CD4-positive, alpha-beta T cell treated with Interleukin-4 for 1 hour (primary cell): ENCODE measurements at regions not wholly inside any gene's neighbourhood (a gene's known extent, or its start where the extent isn't known, plus 50 kb on each side); places are given as distances from the start of the nearest gene placed in this dataset.
"Not testable (repeated sequence)": the region's sequence is repeated elsewhere in the genome, so short reads cannot be mapped to it uniquely, and the experiment has no call there.

ENCODE experiments used
- DNase-seq, 2 donors: peaks; one replicate each; pipeline ENCODE4 v3.0.0-alpha.2; 2020 to 2022

DNA sequence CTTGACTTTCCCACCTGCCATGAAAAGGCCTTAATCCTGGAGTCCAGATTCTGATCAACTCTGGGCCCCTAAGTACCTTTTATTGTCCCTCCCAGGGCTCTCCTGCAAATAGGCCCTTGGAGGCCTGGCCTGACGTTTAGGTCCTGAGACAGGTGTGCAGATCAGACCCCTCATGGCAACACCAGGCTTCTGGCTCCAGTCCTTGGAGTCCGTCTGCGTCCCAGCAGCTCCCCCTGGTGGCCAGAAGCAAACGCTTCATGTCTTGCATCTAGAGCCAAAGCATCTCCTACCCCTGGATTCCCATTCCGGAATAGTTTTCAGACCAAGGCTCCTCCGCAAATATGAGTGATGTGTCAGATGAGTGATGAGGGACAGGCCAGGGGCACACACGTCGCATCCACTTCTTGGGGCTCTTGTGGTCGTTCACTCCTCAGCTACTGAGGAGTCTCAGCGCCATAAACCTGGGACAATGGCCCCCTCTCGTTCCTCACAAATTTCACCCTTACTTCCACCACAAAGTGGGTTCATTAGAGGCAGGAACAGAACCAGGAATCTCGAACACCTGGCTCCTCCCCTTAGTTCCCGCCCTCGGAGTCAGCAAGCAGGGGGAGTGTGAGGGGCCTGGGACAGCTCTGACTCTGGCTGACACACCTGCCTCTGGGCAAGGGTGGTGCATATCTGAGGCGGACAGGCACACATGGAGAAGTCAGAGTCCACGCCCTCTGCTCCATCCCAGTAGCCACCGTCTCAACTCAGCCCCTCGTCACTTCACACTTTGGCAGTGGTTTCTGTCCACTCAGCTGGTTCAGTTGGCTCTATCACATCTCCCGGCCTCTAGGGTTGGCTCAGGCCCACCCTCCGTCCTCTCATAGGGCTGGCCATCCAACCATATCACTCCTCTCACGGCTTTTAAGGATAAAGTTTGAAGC lies 77.9 kb upstream of the PWP1 start:
- DNase-seq: peak; percentile 74 to 77

GRCh38 chr12:107608779-107609178 lies 76.8 kb upstream of the PWP1 start:
- DNase-seq: not testable (repeated sequence)

- DNase-seq: no peak
Measured at GRCh38 chr12:107610021-107610859, 75.4 kb upstream of the PWP1 start.

GRCh38 chr12:107612508-107612907 lies 73.1 kb upstream of the PWP1 start:
- no peak for DNase-seq

GRCh38 chr12:107616941-107617340 lies 68.7 kb upstream of the PWP1 start:
- no peak for DNase-seq

GRCh38 chr12:107618106-107618505 lies 67.5 kb upstream of the PWP1 start:
- DNase-seq: no peak

DNA sequence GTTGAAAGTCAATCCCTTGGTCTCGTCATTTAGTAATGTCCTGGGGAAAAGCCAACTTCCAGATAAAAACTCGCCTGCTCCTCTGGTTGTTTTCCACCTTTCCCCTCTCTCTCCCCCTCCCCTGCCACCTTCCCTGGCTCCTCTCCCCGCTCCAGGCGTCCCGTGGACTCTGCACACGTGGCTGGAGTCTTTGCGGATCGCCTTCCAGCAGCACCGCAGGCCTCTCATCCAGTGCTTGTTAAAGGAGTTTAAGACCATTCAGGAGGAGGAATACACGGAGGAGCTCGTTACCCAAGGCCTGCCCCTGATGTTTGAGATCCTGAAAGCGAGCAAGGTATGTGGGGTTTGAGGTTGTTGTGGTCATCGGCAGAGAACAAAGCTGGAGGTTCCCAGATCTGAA lies 65.8 kb upstream of the PWP1 start:
- no peak for DNase-seq

DNA sequence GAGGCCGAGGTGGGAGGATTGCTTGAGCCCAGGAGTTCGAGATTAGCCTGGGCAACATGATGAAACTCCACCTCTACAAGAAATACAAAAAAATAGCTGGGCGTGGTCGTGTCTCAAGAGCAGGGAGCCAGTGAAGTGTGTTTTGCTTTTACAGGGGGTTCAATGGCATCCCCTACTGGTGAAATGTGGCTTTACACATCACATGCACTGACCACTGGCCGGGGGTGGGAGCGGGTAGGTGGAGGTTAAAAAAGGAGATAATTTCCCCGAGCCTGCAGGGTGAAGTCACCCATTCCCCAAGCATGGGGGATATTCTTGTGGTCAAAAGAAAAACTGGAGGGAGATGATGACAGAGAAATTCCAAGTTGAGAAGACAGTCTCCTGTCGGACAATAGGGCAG lies 63.6 kb upstream of the PWP1 start:
- DNase-seq: no peak

- no peak for DNase-seq
Measured at GRCh38 chr12:107624493-107624892, 61.1 kb upstream of the PWP1 start.

DNA sequence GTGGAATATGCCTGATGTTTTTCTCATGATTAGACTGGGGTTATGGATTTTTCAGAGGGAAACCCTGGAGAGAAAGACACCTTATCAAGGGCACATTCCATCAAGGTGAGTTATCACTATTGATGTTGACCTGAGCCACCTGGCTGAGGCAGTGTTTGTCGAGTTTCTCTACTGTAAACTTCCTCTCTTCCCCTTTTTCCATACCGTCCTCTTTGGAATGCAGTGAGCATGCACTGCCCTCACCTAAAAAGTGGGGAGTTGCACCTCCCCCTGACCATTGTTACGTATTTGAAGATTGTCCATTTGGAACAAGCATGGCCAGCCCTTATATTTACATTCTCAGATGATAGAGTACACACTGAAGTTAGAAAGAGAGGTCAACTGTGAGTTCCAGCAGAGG lies 53.9 kb upstream of the PWP1 start:
- no peak for DNase-seq

DNA sequence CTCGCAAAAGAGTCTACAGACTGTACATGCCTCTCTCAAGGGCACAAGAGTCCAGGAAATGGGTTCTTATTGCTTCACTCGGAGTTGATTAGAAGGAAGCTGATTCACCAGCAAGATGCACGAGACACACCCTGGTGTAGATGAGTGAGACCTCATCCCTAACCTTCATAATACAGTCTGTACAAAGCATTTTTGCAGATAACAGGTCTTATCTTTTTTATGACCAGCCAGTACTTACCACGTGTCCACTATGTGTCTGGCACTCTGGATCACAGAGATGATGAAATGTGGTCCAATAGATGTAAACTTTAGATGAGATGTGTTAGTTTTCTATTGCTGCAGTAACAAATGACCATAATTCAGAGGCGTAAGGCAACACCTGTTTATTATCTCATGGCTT lies 53.4 kb upstream of the PWP1 start:
- no peak for DNase-seq

DNA sequence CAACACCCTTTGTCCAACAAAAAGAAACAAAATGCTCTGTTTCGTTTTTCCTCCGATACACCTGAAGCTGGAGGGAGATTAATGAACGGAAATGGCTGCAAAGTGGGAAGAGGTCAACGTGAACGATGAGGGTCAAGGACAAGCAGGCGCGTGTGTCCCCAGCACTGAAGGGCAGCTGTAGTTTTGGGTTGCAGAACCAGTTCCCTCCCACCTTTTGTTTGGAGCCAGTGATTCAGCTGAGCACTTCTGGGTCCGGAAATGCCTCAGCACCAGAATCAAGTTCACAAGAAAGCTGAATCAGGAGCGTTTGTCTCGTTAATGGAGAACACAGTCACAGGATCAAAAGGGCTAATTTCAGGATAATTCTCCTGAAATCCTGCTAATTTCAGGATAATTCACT lies 51.1 kb upstream of the PWP1 start:
- DNase-seq: no peak

DNA sequence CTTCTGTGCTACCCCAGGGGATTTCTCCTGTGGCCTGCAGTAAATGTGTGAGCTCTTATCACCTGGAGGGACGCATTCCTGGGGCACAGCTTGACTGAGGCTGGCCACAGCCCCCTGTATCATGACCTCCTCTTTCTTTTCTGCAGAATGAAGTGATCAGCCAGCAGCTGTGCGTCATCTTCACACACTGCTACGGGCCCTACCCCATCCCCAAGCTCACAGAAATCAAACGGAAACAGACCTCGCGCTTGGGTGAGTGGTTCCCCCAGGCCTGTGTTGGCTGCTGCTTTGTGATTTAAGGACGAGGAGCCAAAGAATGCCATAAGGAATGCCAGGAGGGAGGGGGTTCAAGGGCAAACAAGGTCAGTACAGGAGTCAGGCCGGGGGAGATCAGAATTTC lies 50.5 kb upstream of the PWP1 start:
- DNase-seq: no peak
